T47D (cell line): ENCODE measurements at regions not wholly inside any gene's neighbourhood (a gene's known extent, or its start where the extent isn't known, plus 50 kb on each side); places are given as distances from the start of the nearest gene placed in this dataset.

Source experiments
- DNase-seq, 2 experiments: peaks; one replicate each; pipeline versions ENCODE4 v3.0.0 to v3.0.0-alpha.2; 2011 to 2012; ENCODE audit warnings: low read depth in 1 of 2, low spot score in 1 of 2
- JUND ChIP-seq: IDR thresholded peaks from 2 replicates; pipeline ENCODE4 v1.6.1; 2012; ENCODE audit warnings: low read depth
- in situ Hi-C: cut with HindIII; loops from 2 replicates; pipeline ENCODE4 v1.10.0; 2016; ENCODE audit warnings: low sequenced_read_pairs, low pct_unique_long_range_greater_than_20kb

DNA sequence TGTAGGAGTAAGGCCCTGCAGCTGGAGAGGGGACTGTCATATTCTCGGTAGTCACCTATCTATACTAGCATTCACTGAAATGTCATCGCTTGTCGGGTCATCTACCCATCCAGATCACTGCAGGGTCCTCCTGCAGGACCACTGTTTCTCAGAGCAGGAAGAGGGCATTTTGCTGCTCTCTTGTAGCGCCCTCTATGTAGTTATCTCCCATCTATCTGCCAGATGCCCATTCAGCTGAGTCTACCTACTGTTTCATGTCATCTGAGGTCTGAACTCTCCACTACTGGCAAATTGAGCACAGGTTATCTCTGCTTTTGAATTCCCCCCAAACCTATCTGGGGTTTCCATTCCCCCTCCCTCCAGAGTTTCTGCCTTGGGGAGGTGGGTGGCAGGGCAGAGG, 258.2 kb upstream of the FOXD3 start:
- no peak for DNase-seq
- no peak for TF ChIP-seq JUND
- in situ Hi-C loops = no loop called here

- DNase-seq = no peak
- in situ Hi-C loops = no loop called here
- no peak for TF ChIP-seq JUND
Observed at GRCh38 chr1:63068626-63069025, 253.7 kb upstream of the FOXD3 start.

DNA sequence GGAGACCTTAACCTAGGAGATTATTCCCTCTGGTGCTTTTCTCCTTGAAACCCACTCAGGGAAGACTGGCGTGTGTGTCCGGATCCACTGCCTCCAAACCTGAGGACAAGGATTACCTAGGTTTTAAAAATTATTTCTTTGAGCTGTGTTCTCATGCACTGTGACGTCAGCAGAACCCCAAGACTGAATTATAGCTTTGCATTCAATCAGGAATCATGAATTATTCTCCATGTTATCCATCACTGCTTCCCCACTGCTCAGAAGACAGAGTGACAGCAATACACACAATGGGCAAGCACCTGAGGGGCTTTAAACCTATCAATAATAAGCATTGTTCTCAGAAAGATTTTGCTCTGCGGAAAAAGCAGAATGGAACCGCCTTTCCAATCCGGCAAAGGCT, 253.2 kb upstream of the FOXD3 start:
- in situ Hi-C loops = no loop called here
- TF ChIP-seq JUND = no peak
- no peak for DNase-seq

DNA sequence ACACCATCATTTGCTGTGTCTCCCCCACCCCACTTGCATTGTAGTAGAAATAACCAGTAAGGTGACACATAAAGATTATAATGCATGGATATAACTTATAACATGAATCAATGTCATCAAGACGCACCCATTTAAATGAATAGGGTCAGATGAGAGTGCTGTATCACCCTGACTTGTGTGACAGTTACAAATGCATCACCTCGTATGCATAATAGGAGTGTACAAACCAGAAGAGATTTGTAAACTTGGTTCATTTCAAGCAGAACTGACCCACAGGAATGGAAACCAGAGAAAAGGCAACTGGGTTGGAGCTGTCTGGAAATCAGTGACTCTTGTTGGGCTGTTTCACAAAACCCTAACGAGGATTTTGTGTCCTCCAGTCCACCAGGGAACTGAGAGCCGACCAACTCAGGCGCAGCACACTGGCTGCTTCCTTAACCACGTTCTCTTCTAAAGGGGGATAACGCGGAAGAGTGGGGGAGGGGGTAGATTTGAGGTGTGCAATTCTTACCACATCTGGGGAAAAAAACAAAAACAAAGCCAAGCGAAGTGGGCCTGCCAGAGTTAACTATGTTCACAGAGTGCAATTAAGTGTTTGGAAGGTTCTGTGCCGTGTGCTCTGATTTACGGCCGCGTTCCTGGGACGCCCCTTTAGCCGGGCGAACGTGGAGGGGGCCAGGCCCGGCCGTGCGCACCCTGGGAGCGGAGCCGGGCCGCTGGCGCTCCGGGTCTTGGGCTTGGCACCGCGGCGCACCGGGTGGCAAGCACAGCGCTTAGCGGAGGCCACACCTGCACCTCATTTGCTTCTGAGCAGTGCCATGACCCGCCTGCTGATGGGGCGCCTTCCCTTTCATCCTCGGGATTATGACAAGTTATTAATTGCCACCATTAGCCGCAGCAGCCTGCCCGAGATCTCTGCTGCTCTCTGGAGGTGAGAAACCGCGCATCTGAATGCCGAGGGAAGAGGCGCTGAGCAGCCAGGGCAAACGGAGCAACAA, 248.8 kb upstream of the FOXD3 start:
- DNase-seq = no peak
- in situ Hi-C loops = no loop called here
- no peak for TF ChIP-seq JUND

- TF ChIP-seq JUND = no peak
- no peak for DNase-seq
- in situ Hi-C loops = no loop called here
Observed at GRCh38 chr1:63074321-63074720, 248.0 kb upstream of the FOXD3 start.

DNA sequence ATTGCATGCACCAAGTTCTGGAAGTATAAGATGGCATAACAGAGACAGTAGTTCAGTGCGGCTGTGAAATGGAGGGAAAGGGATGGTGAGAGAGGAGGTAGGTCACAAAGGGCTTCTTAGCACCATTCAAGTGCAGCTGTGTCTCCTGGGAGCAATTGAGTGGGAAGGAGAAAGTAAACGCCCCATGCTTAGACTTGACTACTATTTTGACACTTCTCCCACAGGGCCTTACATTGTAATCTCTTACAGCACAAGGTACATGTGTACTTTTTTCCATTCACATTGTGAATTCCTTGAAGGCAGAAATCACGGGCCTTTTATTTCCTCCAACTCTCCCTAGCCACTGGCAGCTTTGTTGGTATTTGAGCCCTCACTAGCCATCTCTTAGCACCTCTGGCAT, 239.6 kb upstream of the FOXD3 start:
- no peak for DNase-seq
- TF ChIP-seq JUND = no peak
- in situ Hi-C loops = no loop called here

DNA sequence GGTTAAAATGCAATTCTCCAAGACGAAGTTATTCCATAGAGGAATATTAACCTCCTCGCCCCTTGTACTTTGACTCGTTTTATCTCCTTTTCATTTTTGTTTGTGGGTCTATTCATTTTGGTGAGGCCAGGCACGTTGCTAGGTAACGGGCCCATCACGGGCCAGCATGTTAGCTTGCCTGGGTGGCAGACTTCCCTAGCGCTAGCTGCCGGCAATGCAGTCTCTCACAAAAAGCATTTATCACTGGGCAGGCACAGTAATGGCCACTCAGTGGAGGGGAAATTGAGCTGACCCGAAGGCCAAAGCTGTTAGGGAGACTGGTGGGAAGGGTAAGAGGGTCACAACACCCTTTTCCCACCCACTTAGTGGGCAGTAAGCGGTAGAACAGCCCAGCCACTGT, 234.4 kb upstream of the FOXD3 start:
- in situ Hi-C loops = no loop called here
- no peak for TF ChIP-seq JUND
- no peak for DNase-seq

- in situ Hi-C loops = no loop called here
- no peak for DNase-seq
- no peak for TF ChIP-seq JUND
Observed at GRCh38 chr1:63099188-63099587, 223.2 kb upstream of the FOXD3 start.

GRCh38 chr1:63101336-63101735, 221.0 kb upstream of the FOXD3 start:
- no peak for DNase-seq
- no peak for TF ChIP-seq JUND
- in situ Hi-C loops = no loop called here

GRCh38 chr1:63103682-63104081, 218.7 kb upstream of the FOXD3 start:
- in situ Hi-C loops = no loop called here
- no peak for TF ChIP-seq JUND
- DNase-seq = no peak

DNA sequence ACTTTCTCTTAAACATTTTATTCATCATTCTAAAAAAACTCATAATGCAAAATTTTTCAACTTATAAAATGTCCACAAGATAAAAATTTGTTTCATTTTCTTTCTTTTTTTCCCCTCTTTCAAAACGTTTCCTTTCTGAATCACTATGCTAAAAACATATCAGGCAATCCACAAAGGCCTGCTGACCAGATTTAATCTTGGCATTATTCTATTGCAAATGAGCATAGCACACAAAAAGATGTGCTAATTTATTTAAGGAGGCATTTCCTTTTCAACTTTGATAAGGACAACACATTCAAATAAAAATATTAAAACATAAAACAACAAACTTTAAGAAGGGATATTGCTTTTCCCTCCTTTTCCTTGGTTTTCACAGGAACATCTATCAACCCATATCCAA, 215.3 kb upstream of the FOXD3 start:
- no peak for DNase-seq
- in situ Hi-C loops = no loop called here
- no peak for TF ChIP-seq JUND

DNA sequence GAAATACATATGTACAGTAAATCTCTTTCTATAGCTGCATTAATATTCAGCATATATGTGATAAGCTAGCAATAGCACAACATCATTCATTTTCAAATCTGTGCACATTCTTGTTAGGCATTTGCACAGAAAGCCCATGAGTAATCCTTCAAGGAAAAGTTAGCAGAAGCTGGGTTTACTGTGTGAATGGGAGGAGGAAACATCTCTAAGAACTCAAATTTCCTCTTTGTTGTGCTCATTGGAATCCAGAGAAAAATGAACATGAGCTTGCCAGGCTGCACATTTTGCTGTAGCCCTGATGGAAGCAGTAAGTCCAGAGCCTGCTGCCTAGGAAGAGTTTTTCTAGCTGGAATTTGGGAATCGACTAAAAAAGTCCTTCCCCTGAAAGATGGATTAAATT, 214.2 kb upstream of the FOXD3 start:
- in situ Hi-C loops = no loop called here

DNA sequence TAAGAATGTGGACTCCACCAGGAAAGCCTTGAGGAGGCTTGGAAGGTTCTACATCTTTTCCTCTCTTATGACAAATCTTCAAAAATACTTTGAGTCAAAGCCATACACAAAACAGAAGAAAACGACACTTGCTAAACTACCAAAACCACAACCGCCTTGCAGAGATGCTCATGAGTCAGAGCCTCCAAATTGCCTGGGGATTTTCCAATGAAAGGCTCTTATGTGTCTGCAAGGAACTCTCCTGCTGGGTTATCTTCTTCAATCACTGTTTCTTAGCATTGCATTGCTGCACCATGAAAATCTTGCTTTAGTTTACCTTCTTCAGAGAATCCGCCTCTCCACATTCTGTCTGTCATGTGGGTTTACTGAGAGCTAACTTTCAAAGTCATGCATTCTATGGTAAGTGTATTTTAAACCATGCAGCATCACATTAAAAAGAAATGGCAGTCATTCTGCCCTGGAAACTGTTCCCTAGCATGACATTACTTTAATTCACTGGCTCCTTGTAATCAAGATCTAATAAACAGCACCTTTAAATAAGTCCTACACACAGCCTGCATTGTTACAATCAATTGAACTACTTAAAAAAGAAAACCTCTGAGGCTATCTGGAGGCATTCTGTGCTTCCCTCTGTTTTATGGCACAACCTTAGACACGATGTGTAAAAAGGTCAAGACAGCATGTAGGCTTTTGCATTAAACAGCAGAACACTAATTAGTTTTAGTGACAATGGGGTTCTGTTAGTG, 210.0 kb upstream of the FOXD3 start:
- in situ Hi-C loops = no loop called here
- DNase-seq = no peak
- no peak for TF ChIP-seq JUND

More for the DNA sequence above, 214.2 kb upstream of the FOXD3 start:
- no peak for DNase-seq
- TF ChIP-seq JUND = no peak
